Right lobe of liver (tissue), 4 donors: ENCODE measurements at regions not wholly inside any gene's neighbourhood (a gene's known extent, or its start where the extent isn't known, plus 50 kb on each side); places are given as distances from the start of the nearest gene placed in this dataset.

ENCODE experiments used
- POLR2A ChIP-seq: fragments of 450-650 bp; IDR thresholded peaks from one replicate; pipeline ENCODE4 v1.6.1; 2017; ENCODE audit warnings: antibody characterized with exemption, mild to moderate bottlenecking
- TF ChIP-seq, protein P1 (sequence below), 4 donors: fragments of 200-600 bp in 3 of 4; fragments of 450-650 bp in 1 of 4; IDR thresholded peaks; one replicate each; pipeline versions ENCODE4 v1.5.1 to v1.8.0; 2016 to 2022; ENCODE audit warnings: antibody characterized with exemption in 4 of 4, mild to moderate bottlenecking in 2 of 4
- donor health status: DM: no; HTN: no; CAD: no.
- donor health status: DM: no; HTN: no; CAD: no.
- donor health status: DM: no; HTN: yes; CAD: no.

- TF ChIP-seq POLR2A = no peak
- TF ChIP-seq, protein P1, sequence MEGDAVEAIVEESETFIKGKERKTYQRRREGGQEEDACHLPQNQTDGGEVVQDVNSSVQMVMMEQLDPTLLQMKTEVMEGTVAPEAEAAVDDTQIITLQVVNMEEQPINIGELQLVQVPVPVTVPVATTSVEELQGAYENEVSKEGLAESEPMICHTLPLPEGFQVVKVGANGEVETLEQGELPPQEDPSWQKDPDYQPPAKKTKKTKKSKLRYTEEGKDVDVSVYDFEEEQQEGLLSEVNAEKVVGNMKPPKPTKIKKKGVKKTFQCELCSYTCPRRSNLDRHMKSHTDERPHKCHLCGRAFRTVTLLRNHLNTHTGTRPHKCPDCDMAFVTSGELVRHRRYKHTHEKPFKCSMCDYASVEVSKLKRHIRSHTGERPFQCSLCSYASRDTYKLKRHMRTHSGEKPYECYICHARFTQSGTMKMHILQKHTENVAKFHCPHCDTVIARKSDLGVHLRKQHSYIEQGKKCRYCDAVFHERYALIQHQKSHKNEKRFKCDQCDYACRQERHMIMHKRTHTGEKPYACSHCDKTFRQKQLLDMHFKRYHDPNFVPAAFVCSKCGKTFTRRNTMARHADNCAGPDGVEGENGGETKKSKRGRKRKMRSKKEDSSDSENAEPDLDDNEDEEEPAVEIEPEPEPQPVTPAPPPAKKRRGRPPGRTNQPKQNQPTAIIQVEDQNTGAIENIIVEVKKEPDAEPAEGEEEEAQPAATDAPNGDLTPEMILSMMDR (IDR thresholded peaks at IDR 0.05) = no peak
Observed at GRCh38 chr1:213678348-213678747, 309.4 kb upstream of the PROX1 start.
